Left lobe of liver (tissue), 2 donors: ENCODE measurements at regions not wholly inside any gene's neighbourhood (a gene's known extent, or its start where the extent isn't known, plus 50 kb on each side); places are given as distances from the start of the nearest gene placed in this dataset.
"Not testable (repeated sequence)": the region's sequence is repeated elsewhere in the genome, so short reads cannot be mapped to it uniquely, and the experiment has no call there.

ENCODE experiments used
- ATAC-seq: fragments of 200-7000 bp; cut with Tn5 transposase; one replicate; pipeline ENCODE4 v1.9.1; 2020; ENCODE audit warnings: mild to moderate bottlenecking, moderate library complexity
- DNase-seq: peaks from one replicate; pipeline ENCODE4 v3.0.0-alpha.2; 2020; ENCODE audit warnings: low spot score
- donor health status: DM: no; HTN: no; CAD: no; lungs with moderate emphysema.
- donor health status: DM: no; HTN: yes; CAD: no.

- DNase-seq (peak; percentile 68), ATAC-seq (peak; percentile 96)
Measured at GRCh38 chr6:125585470-125585869, 164.0 kb upstream of the HEY2 start.

- no peak for DNase-seq
- ATAC-seq = no peak
Measured at GRCh38 chr6:125586074-125586473, 163.4 kb upstream of the HEY2 start.

DNA sequence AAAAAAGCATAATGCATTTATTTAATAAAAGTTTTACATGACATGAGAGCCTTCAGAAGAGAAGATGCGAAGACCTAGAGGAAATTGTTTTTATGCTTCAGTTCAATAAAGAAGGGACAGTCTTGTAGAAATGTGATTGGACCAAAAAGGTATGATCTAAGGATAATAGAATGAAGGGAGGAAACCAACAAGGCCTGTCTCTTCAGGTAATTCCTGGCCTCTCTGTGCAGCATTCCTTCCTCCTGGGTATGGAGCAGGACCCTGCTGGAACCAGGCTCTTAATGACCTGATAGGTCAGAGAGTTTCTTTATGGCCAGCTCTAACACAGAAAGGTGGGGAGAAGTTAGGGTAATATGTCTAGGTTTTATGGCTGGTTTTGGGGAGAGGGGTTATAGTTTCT, 162.8 kb upstream of the HEY2 start:
- ATAC-seq = no peak
- no peak for DNase-seq

DNA sequence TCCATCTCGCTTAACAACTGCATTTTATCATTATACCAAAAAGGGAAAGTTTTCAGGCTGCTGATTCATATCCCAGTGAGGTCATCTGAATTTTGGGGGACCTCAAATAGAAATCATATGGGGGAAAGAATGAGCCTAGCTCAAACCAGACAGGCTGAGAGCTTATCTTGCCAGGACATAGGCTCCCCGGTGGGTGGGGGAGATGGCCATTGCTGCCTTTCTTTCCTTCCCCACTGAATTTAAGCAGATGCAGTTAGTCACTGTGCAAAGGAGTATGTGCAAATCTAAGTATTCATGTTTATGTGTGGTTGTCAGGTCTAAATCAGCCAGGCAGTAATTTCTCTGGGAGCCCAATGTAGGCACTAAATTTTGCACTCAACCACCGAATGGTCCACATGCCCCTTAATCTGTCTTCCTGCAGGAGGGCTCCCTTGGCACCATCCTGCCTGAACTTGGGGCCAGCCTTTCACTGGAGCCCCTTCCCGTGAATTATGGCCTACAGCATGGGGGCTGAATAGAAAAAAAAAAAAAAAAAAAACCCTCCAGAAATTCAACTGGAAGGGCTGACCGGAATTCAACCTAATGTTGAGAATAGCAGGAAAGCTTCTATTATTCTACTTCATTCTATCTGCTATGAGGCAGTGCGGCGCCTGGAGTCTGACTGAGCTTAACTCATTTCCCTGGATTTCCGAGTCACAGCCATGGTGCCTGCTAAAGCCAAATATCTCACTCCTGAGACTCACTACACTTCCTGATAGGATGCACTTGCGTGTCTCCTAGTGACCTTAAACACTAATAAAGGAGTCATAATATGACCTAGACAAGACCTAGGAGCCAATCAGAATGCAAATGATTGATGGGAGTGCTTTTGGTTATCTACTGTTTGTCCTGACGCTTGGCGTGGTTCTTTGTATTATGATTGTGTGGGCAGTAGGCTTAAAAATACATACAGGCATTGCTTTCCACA, 161.5 kb upstream of the HEY2 start:
- DNase-seq (no peak), ATAC-seq (no peak)

DNA sequence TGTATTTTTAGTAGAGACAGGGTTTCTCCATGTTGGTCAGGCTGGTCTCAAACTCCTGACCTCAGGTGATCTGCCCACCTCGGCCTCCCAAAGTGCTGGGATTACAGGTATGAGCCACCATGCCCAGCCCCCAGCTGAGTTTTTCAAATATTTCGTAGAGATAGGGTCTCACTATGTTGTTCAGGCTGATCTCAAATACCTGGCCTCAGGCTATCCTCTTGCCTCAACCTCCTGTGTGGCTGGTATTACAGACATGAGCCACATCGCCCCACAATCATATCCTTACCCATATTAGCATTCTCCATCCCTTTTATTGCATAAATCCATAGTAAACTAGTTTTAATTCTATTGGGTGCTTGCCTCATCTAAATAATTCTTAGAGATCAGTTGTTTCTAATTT, 157.6 kb upstream of the HEY2 start:
- ATAC-seq = not testable (repeated sequence)

DNA sequence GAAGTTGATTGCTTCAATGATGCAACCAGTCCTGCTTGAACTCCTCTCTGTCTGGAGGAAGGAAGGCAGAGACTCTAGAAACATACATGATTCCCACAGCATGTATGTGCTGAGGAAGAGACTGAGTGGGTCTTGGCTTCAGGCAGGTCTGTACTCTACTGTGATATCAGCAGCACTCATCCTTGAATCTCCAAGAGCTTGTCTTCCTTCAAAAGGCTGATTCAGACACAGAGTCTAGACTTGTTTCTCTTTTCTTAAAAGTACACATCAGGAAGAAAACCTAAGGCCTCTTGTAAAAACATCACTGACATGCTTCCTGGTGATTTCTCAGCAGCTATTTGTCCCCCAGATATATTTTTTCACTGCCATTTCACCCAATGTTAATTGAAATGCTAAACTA, 155.7 kb upstream of the HEY2 start:
- DNase-seq (no peak), ATAC-seq (no peak)

More for the DNA sequence above, 157.6 kb upstream of the HEY2 start:
- not testable (repeated sequence) for DNase-seq

DNA sequence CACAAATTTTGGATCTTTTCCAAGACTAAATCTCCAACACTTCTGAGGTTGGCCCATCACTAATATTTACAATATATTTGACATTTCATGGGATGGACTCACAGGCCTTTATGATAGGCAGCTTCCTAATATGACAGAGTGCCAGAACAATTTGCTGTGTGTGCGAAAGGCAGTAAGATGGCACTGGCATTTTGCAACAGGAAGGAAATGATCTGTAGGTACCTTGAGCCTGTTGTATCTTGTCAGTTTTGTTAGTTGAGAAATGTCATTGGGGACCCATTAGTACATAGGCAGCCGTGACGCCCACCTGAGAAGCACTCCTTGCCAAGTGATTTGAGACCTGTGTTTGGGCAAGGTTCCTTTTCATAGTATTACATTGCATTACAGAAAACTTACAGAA, 153.4 kb upstream of the HEY2 start:
- DNase-seq (no peak), ATAC-seq (no peak)

DNA sequence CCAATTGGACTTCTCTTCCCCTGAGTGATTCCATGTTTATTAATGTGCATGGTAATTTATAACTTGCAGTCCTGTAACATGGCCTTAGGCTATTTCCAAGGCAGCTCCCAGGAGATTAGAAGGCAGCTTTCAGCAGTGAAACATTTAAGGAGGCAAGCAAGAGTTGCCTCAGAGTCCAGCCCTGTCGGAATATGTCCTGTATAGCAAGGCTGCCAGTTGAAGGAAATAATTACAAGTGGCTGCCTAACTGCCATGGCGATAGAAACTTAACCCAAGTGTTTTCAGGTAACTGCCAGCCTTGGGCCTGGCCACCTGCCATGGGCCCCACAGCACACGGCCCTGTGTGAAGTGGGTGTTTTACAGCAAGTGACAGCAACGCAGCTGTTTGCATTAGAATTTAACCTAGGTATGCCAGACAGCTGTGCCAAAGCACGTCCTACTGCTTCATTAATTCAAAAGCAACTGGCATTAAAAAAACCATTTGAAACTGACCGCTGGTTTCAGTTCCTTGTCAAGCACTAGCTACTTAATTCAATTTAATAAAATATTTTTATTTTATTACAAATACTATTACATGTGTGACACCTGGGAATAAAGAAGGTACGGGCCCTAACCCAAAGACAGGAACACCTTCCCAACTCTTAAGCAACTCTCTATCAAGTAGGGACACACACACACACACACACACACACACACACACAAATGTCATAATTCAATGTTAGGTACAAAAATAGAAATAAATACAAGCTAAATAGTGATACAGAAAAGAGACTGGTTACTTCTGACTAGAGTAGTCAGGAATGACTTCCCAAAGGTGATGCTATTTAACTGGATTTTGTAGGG, 151.8 kb upstream of the HEY2 start:
- DNase-seq (no peak), ATAC-seq (no peak)

- no peak for DNase-seq
- ATAC-seq = peak; percentile 21
Measured at GRCh38 chr6:125598422-125598821, 151.0 kb upstream of the HEY2 start.

GRCh38 chr6:125604257-125604656, 145.2 kb upstream of the HEY2 start:
- DNase-seq (no peak), ATAC-seq (no peak)

DNA sequence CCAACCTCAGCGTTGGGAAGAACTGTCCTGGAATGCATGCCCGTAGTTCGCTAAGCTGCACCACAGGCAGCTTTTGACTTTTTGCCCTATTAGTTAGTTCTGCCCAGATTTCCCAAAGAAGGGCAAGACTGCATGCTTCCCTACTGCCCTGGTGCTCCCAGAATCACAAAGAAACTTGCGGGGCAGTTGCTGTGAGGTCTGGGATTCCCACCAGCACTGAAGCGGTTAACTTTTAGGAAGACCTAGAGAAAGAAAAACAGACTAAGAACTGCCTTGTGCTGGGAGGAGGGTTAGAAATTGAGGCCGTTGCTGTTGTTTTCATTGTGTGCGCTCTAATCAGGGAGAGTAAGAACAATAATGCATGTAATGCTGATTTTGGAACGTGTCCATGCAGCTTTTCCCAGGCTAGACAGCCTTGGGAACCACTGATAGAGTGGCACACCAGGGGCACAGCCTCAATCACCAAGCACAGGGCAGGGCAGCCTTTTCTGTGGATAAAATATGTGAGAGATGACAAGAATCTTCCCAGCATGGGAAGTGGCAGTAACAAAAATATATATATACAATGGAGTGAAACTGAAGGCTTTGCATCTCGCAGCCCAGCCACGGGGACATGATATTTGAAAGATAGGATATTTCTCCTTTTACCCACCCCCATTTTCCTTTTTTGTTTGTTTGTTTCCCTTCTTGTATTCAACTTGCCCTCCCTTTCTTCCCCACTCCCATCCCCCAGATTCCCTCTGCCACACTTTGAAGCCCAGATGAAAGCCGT, 137.7 kb upstream of the HEY2 start:
- ATAC-seq = no peak
- DNase-seq = no peak

DNA sequence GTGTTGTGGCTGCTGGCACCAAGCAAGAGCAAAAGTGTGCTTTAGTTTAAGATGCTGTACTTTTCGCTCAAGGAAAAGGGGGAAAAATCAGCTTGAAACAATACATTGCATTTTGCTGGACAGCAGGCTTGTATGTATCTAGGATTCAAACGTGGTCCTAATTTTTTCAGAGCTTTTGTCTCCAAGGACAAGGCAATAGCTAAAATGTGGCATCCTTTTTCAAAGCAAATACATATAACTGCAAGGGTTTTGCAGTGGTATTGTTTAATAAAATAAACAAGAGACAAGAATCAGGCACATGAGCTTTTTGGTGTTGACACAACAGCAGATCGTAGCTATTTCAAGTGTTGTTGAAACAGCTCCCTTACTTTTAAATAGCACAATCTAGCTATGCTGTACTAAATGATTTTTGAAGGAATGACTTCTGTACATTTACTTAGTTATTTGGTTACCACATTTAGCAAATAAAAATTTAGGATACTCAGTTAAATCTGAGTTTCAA, 137.0 kb upstream of the HEY2 start:
- DNase-seq (no peak), ATAC-seq (no peak)

- DNase-seq (no peak), ATAC-seq (no peak)
Measured at GRCh38 chr6:125618629-125619028, 130.8 kb upstream of the HEY2 start.

DNA sequence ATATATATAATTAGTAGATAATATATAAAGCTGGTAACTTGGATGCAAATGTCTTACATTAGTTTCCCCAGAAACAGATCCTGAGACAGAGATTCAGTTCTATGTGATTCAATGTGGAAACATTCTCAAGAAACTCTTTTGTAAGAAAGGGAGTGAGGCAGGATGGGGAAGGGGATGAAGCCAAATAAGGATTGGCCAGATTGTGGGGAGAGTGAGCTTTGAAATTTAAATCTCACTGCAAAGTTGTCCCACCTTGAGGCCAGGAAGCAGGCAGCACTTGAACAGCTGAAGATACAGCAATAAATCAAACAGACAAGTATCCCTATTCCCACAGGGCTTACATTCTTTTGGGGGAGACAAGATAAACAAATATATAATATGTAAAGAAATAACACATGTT, 126.3 kb upstream of the HEY2 start:
- ATAC-seq (no peak), DNase-seq (no peak)

DNA sequence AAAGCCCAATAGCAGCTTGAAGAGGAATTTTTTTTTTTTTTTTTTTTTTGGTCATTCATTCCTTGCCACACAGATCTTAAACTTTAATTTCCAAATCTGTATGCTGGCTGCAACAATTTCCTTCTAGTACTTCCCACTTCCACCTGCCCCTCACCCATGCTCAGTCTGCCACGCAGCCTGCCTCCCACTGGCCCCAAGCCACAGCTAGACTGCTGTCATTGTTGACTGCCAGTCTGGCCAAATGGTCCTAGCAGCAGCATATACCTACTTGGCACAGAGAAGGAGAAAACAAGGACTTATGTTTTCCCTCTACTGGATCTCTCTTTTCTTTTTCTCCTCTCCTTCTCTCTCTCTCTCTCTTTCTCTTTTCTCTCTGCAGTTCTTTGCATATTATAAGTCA, 118.3 kb upstream of the HEY2 start:
- no peak for DNase-seq
- no peak for ATAC-seq

DNA sequence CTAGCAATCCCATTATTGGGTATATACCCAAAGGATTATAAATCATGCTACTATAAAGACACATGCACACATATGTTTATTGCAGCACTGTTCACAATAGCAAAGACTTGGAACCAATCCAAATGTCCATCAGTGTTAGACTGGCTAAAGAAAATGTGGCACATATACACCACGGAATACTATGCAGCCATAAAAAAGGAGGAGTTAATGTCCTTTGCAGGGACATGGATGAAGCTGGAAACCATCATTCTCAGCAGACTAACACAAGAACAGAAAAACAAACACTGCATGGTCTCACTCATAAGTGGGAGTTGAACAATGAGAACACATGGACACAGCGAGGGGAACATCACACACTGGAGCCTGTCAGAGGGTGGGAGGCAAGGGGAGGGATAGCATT, 113.4 kb upstream of the HEY2 start:
- not testable (repeated sequence) for ATAC-seq, DNase-seq

- no peak for DNase-seq
- no peak for ATAC-seq
Measured at GRCh38 chr6:125636671-125637070, 112.8 kb upstream of the HEY2 start.

DNA sequence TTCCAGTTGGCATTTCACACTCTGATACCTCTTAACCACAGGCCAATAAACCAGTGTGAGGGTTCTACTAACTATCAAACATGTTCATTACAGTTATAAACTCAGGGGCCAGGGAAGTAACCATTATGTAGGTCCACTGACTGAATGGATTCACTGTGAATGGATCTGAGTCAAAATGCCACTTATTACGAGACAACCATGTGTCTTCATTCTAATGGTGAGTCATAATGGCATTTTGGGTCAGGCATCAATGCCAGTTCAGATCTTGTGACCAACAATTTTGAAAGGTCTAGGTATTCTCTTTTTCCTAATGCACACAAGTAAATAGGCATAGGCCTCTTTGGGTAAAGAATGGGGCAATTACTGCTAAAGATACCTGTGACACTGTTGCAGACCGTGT, 112.2 kb upstream of the HEY2 start:
- no peak for ATAC-seq
- no peak for DNase-seq

- peak; percentile 36 for ATAC-seq
- no peak for DNase-seq
Measured at GRCh38 chr6:125639466-125640020, 109.9 kb upstream of the HEY2 start.

DNA sequence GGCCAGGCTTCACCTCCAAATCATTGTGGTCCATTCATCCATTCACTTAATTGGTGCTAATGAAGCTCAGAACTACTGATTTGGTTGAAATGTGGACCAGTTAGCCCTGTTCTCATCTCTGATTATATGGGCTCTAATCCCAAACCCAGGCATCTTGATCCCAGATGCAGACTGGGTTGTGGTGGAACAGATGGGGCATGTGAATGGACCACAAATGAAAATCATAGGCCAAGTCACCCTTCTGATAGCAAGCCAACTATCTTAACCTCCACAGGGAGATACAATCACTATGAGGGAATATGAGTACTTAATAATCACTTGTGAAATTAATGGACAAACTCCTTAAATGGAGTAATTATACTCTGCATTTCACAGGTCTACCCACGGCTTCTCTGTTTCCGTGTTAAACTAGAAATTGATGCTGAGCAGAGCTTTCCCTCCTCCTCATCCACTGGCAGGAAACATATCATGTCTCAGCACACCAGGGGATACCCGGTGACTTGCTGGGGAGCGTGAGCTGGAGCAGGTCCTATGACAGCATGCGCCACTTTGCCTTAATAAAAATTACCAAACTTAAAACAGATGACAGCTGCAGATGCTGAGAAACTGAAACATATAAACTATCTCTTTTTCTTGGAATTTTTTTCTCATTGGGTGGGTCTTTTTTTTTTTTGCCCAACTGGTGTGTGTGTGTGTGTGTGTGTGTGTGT, 108.8 kb upstream of the HEY2 start:
- ATAC-seq (no peak), DNase-seq (no peak)
